ENCODE measurements at regions not wholly inside any gene's neighbourhood (a gene's known extent, or its start where the extent isn't known, plus 50 kb on each side); places are given as distances from the start of the nearest gene placed in this dataset.

DNA sequence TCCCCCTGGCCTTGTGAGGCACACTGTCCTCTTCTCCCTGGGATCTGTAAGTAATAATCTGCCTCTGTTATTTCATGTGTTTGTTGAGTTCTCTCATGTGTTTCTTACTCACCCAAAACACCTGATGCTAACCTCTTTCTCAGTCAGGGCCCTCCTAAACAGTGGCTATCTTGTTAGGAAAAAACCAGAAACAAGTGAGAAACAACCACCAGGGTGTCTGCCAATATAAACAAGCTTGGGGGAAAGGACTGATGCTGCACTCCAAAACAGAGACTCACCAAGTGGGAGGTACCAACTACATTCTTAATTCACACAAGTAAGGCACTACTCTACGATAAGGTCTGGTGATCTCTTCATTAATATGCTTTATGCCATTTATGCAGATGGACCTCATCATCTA lies 564.4 kb downstream of the SEMA5A start:
- DNase-seq (ENCODE audit: low read depth): no peak

DNA sequence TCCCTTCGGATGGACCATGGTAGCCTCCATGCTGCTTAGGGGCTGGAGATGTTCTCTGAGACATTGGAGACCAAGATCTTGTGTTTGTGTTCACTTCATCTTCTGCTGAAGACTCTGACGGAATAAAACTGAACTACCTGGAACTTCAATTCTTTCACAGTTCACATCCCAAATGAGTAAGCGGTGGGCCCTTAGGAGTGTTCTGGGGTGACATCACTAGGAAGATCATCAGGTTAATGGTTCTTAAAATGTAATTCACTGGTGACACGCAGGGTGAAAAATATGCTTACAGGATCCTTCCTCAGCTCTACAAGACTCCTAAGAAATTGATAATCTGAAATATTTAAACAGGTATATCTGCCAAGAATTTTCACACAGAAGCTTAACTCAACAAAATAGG lies 561.5 kb downstream of the SEMA5A start:
- no peak for DNase-seq (ENCODE audit: low read depth)
